H9 (cell line): ENCODE measurements at regions not wholly inside any gene's neighbourhood (a gene's known extent, or its start where the extent isn't known, plus 50 kb on each side); places are given as distances from the start of the nearest gene placed in this dataset.

Source experiments
- DNase-seq: peaks from one replicate; pipeline ENCODE4 v3.0.0-alpha.2; 2017
- H2AFZ ChIP-seq: one replicate; pipeline ENCODE4 v1.6.1; 2013; ENCODE audit warnings: mild to moderate bottlenecking, low read length, control low read depth, moderate library complexity
- H2AK5ac ChIP-seq: 2 replicates; pipeline ENCODE4 v1.6.1; 2013; ENCODE audit warnings: low read length, control low read depth, mixed read lengths; ENCODE audit not compliant: insufficient read length
- H2BK120ac ChIP-seq: one replicate; pipeline ENCODE4 v1.6.1; 2013; ENCODE audit warnings: low read depth, mild to moderate bottlenecking, low read length, control low read depth, inconsistent platforms; ENCODE audit not compliant: poor library complexity, severe bottlenecking
- H2BK12ac ChIP-seq: 2 replicates; pipeline ENCODE4 v1.6.1; 2013; ENCODE audit warnings: low read length, control low read depth, mixed read lengths, low read depth; ENCODE audit not compliant: insufficient read length
- H2BK15ac ChIP-seq: 2 replicates; pipeline ENCODE4 v1.6.1; 2013; ENCODE audit warnings: low read depth, low read length, control low read depth
- H2BK20ac ChIP-seq: one replicate; pipeline ENCODE4 v1.6.1; 2013; ENCODE audit warnings: low read depth, mild to moderate bottlenecking, low read length, control low read depth, inconsistent platforms; ENCODE audit not compliant: poor library complexity, severe bottlenecking
- H2BK5ac ChIP-seq: 2 replicates; pipeline ENCODE4 v1.6.1; 2013; ENCODE audit warnings: low read length, control low read depth, mixed read lengths; ENCODE audit not compliant: insufficient read length
- H3K14ac ChIP-seq: 2 replicates; pipeline ENCODE4 v1.6.1; 2013; ENCODE audit warnings: low read length, control low read depth; ENCODE audit not compliant: insufficient read depth
- H3K18ac ChIP-seq: 2 replicates; pipeline ENCODE4 v1.6.1; 2013; ENCODE audit warnings: low read depth, mild to moderate bottlenecking, mixed read lengths, low read length, control low read depth; ENCODE audit not compliant: insufficient read length
- H3K23ac ChIP-seq: 2 replicates; pipeline ENCODE4 v1.6.1; 2013; ENCODE audit warnings: low read length, control low read depth, mixed read lengths, low read depth; ENCODE audit not compliant: insufficient read length
- H3K23me2 ChIP-seq: 2 replicates; pipeline ENCODE4 v1.6.1; 2013; ENCODE audit warnings: low read depth, mild to moderate bottlenecking, mixed read lengths, low read length, control low read depth; ENCODE audit not compliant: insufficient read length, poor library complexity, severe bottlenecking
- H3K27ac ChIP-seq: 2 replicates; pipeline ENCODE4 v1.5.1; 2013; ENCODE audit warnings: low read length, control low read depth, mixed read lengths, low read depth; ENCODE audit not compliant: insufficient read length
- H3K27me3 ChIP-seq: 2 replicates; pipeline ENCODE4 v1.6.1; 2013; ENCODE audit warnings: low read length, control low read depth, inconsistent platforms; ENCODE audit not compliant: insufficient read depth
- H3K4ac ChIP-seq: 2 replicates; pipeline ENCODE4 v1.6.1; 2013; ENCODE audit warnings: low read depth, mild to moderate bottlenecking, control low read depth, inconsistent platforms, low read length, moderate library complexity
- H3K4me1 ChIP-seq: 2 replicates; pipeline ENCODE4 v1.6.1; 2013; ENCODE audit warnings: low read length, control low read depth, inconsistent platforms; ENCODE audit not compliant: insufficient read depth
- H3K4me2 ChIP-seq: 2 replicates; pipeline ENCODE4 v1.6.1; 2013; ENCODE audit warnings: low read length, control low read depth, mixed read lengths; ENCODE audit not compliant: insufficient read length, insufficient read depth
- H3K56ac ChIP-seq: 2 replicates; pipeline ENCODE4 v1.6.1; 2013; ENCODE audit warnings: low read depth, mild to moderate bottlenecking, mixed read lengths, low read length, control low read depth; ENCODE audit not compliant: insufficient read length
- H3K79me1 ChIP-seq: 2 replicates; pipeline ENCODE4 v1.6.1; 2013; ENCODE audit warnings: low read depth, mild to moderate bottlenecking, moderate library complexity, low read length, control low read depth, inconsistent platforms; ENCODE audit not compliant: insufficient read depth, poor library complexity, severe bottlenecking
- H3K79me2 ChIP-seq: 2 replicates; pipeline ENCODE4 v1.6.1; 2013; ENCODE audit warnings: low read length, control low read depth, inconsistent platforms; ENCODE audit not compliant: insufficient read depth
- H3K9ac ChIP-seq: 2 replicates; pipeline ENCODE4 v1.6.1; 2013; ENCODE audit warnings: low read length, control low read depth, mixed read lengths; ENCODE audit not compliant: insufficient read length; ENCODE audit errors: extremely low read depth
- H3K9me3 ChIP-seq: one replicate; pipeline ENCODE4 v1.6.1; 2013; ENCODE audit warnings: low read depth, low read length, inconsistent platforms; ENCODE audit not compliant: control insufficient read depth
- H3T11ph ChIP-seq: one replicate; pipeline ENCODE4 v1.6.1; 2013; ENCODE audit warnings: mild to moderate bottlenecking, low read length, control low read depth, inconsistent platforms
- H4K20me1 ChIP-seq: one replicate; pipeline ENCODE4 v1.6.1; 2013; ENCODE audit not compliant: control insufficient read depth, insufficient read length, insufficient read depth
- H4K5ac ChIP-seq: 2 replicates; pipeline ENCODE4 v1.6.1; 2013; ENCODE audit warnings: low read depth, mild to moderate bottlenecking, mixed read lengths, low read length, control low read depth; ENCODE audit not compliant: insufficient read length
- H4K8ac ChIP-seq: replicated peaks from 2 replicates; pipeline ENCODE4 v1.6.1; 2013; ENCODE audit warnings: low read length, control low read depth, mixed read lengths, low read depth; ENCODE audit not compliant: insufficient read length
- H4K91ac ChIP-seq: 2 replicates; pipeline ENCODE4 v1.6.1; 2013; ENCODE audit warnings: low read depth, mild to moderate bottlenecking, moderate library complexity, mixed read lengths, low read length, control low read depth; ENCODE audit not compliant: insufficient read length
- H3K27ac Mint-ChIP-seq, 3 experiments: 2 replicates in 2 of 3; 3 replicates in 1 of 3; pipeline ENCODE4 v1.8.0; 2020 to 2021; ENCODE audit warnings: mixed read lengths in 3 of 3, mild to moderate bottlenecking in 1 of 3, moderate library complexity in 1 of 3
- H3K27me3 Mint-ChIP-seq: 2 replicates; pipeline ENCODE4 v1.8.0; 2021; ENCODE audit warnings: low read depth, mild to moderate bottlenecking, moderate library complexity, mixed read lengths
- H3K36me3 Mint-ChIP-seq, 3 experiments: 2 replicates in 2 of 3; 3 replicates in 1 of 3; pipeline ENCODE4 v1.8.0; 2020 to 2021; ENCODE audit warnings: low read depth in 3 of 3, mixed read lengths in 3 of 3; ENCODE audit not compliant: insufficient read depth in 1 of 3
- H3K4me1 Mint-ChIP-seq, 2 experiments: 2 replicates each; pipeline ENCODE4 v1.8.0; 2020; ENCODE audit warnings: mixed read lengths in 2 of 2
- H3K4me3 Mint-ChIP-seq, 2 experiments: 2 replicates in 1 of 2; 3 replicates in 1 of 2; pipeline ENCODE4 v1.8.0; 2020 to 2021; ENCODE audit warnings: mild to moderate bottlenecking in 2 of 2, mixed read lengths in 2 of 2, moderate library complexity in 1 of 2
- H3K9me3 Mint-ChIP-seq, 2 experiments: 2 replicates in 1 of 2; 3 replicates in 1 of 2; pipeline ENCODE4 v1.8.0; 2020; ENCODE audit warnings: mild to moderate bottlenecking in 2 of 2, mixed read lengths in 2 of 2, moderate library complexity in 1 of 2
- CTCF ChIP-seq: fragments of 200-600 bp; sonication (generic); conservative IDR thresholded peaks from 3 replicates; pipeline ENCODE4 v1.8.0; 2021; ENCODE audit warnings: antibody characterized with exemption, mild to moderate bottlenecking
- WGBS: extraction: QIAGEN DNeasy Blood & Tissue Kit; methylation state at CpG from one replicate; pipeline ENCODE4 v1.1.7; 2013; ENCODE audit warnings: missing lambda C conversion rate, low lambda C conversion rate, mixed read lengths; ENCODE audit not compliant: insufficient read length; ENCODE audit errors: extremely low coverage; 5-methylcytosine and 5-hydroxymethylcytosine counted together

- Histone ChIP-seq H4K5ac (no peak overlapping the region), H4K8ac (no peak overlapping the region), H3K4me1 (no peaks in the 10 kb centered on the region; the same call in 1 of the 2 replicates), H3T11ph (no peak overlapping the region), H3K18ac (no peak overlapping the region), H3K79me1 (no peaks in the 10 kb centered on the region), H3K27me3 (no peaks in the 10 kb centered on the region), H2AK5ac (no peak overlapping the region), H3K23me2 (no peaks in the 10 kb centered on the region), H3K79me2 (no peaks in the 10 kb centered on the region), H3K4ac (no peak overlapping the region), H2BK20ac (no peak overlapping the region), H2BK12ac (no peak overlapping the region), H4K91ac (no peak overlapping the region), H4K20me1 (no peaks in the 10 kb centered on the region), H2AFZ (no peak overlapping the region), H3K56ac (no peak overlapping the region), H3K23ac (no peak overlapping the region), H2BK15ac (no peak overlapping the region), H3K9ac (no peak overlapping the region), H3K14ac (no peak overlapping the region), H3K9me3 (no peaks in the 10 kb centered on the region), H2BK5ac (no peak overlapping the region), H2BK120ac (no peak overlapping the region), H3K27ac (no peak overlapping the region), H3K4me2 (no peak overlapping the region)
- Mint-ChIP-seq H3K4me3 (no peak overlapping the region), H3K27me3 (peaks cover 16% of the 10 kb centered on the region), H3K9me3 (no peaks in the 10 kb centered on the region), H3K36me3 (no peaks in the 10 kb centered on the region), H3K27ac (no peak overlapping the region), H3K4me1 (peaks cover 3 to 11% of the 10 kb centered on the region in 2 experiments)
- TF ChIP-seq CTCF, result no peak
- no peak for DNase-seq
- no CpG with 5 or more reads among the region's 1 CpG for WGBS
Measured at GRCh38 chr9:89928106-89928505, 323.3 kb downstream of the GADD45G start.
